Neural cell (in vitro differentiated cells): ENCODE measurements at regions not wholly inside any gene's neighbourhood (a gene's known extent, or its start where the extent isn't known, plus 50 kb on each side); places are given as distances from the start of the nearest gene placed in this dataset.

Source experiments
- H2AFZ ChIP-seq: fragments of 200-600, 300-800 bp; sonication (generic), shearing (Covaris generic); 2 replicates; pipeline ENCODE4 v1.6.0; 2014; ENCODE audit warnings: low read depth, mild to moderate bottlenecking, antibody characterized with exemption, low read length, moderate library complexity
- H3F3A ChIP-seq: fragments of 200-600 bp; shearing (Covaris generic); 2 replicates; pipeline ENCODE4 v1.6.1; 2016; ENCODE audit warnings: mild to moderate bottlenecking, moderate library complexity, mixed read lengths, antibody characterized with exemption, low read length; ENCODE audit not compliant: insufficient read depth, poor library complexity, severe bottlenecking
- H3K27ac ChIP-seq: fragments of 200-600, 300-800 bp; sonication (generic), shearing (Covaris generic); 2 replicates; pipeline ENCODE4 v1.5.1; 2014; ENCODE audit warnings: mild to moderate bottlenecking, low read length, moderate library complexity
- H3K27me3 ChIP-seq: fragments of 300-800, 200-600 bp; sonication (generic), shearing (Covaris generic); 2 replicates; pipeline ENCODE4 v1.6.0; 2014; ENCODE audit warnings: mild to moderate bottlenecking, low read depth, low read length, moderate library complexity; ENCODE audit not compliant: insufficient read depth
- H3K36me3 ChIP-seq: fragments of 300-800, 200-600 bp; sonication (generic), shearing (Covaris generic); 2 replicates; pipeline ENCODE4 v1.5.1; 2014; ENCODE audit warnings: mild to moderate bottlenecking, antibody characterized with exemption, low read length, moderate library complexity; ENCODE audit not compliant: insufficient read depth
- H3K4me2 ChIP-seq: fragments of 300-800, 200-600 bp; sonication (generic), shearing (Covaris generic); 2 replicates; pipeline ENCODE4 v1.6.0; 2014; ENCODE audit warnings: mild to moderate bottlenecking, low read length
- H3K4me3 ChIP-seq: fragments of 300-800, 200-600 bp; sonication (generic), shearing (Covaris generic); 2 replicates; pipeline ENCODE4 v1.5.1; 2014; ENCODE audit warnings: mild to moderate bottlenecking, low read length, moderate library complexity
- H3K79me2 ChIP-seq: fragments of 200-600 bp; shearing (Covaris generic); replicated peaks from 2 replicates; pipeline ENCODE4 v1.6.0; 2014; ENCODE audit warnings: mild to moderate bottlenecking, low read length, moderate library complexity; ENCODE audit not compliant: insufficient read depth
- H3K9ac ChIP-seq: fragments of 300-800, 200-600 bp; sonication (generic), shearing (Covaris generic); 2 replicates; pipeline ENCODE4 v1.6.1; 2016; ENCODE audit warnings: mild to moderate bottlenecking, low read length, mixed read lengths
- H3K9me2 ChIP-seq: fragments of 200-600 bp; shearing (Covaris generic); 2 replicates; pipeline ENCODE4 v1.6.1; 2016; ENCODE audit warnings: mild to moderate bottlenecking, low read length, mixed read lengths; ENCODE audit not compliant: insufficient read depth
- H3K9me3 ChIP-seq: fragments of 200-600, 300-800 bp; sonication (generic), shearing (Covaris generic); 2 replicates; pipeline ENCODE4 v1.6.1; 2016; ENCODE audit warnings: mild to moderate bottlenecking, mixed run types, low read length, moderate library complexity, mixed read lengths
- H4K20me1 ChIP-seq: fragments of 200-600 bp; shearing (Covaris generic); 2 replicates; pipeline ENCODE4 v1.6.1; 2016; ENCODE audit warnings: mild to moderate bottlenecking, mixed run types; ENCODE audit not compliant: insufficient read depth
- EP300 ChIP-seq: fragments of 450-650 bp; conservative IDR thresholded peaks from 2 replicates; pipeline ENCODE4 v1.6.1; 2014; ENCODE audit warnings: antibody characterized with exemption, mild to moderate bottlenecking, moderate library complexity; ENCODE audit not compliant: poor library complexity, severe bottlenecking
- EZH2 ChIP-seq: fragments of 200-600, 300-800 bp; shearing (Covaris generic), sonication (generic); IDR thresholded peaks from 2 replicates; pipeline ENCODE4 v1.6.1; 2014; ENCODE audit warnings: antibody characterized with exemption, low read length, borderline replicate concordance, mild to moderate bottlenecking; ENCODE audit not compliant: insufficient read depth, poor library complexity, severe bottlenecking
- MXI1 ChIP-seq: fragments of 450-650 bp; conservative IDR thresholded peaks from 2 replicates; pipeline ENCODE4 v1.6.1; 2014; ENCODE audit warnings: antibody characterized with exemption, mild to moderate bottlenecking; ENCODE audit not compliant: poor library complexity, severe bottlenecking
- POLR2AphosphoS5 ChIP-seq: IDR thresholded peaks from 2 replicates; pipeline ENCODE4 v1.6.1; 2012
- RAD21 ChIP-seq: fragments of 450-650 bp; conservative IDR thresholded peaks from 2 replicates; pipeline ENCODE4 v1.6.1; 2014; ENCODE audit warnings: antibody characterized with exemption, mild to moderate bottlenecking, moderate library complexity
- SMC3 ChIP-seq: fragments of 450-650 bp; conservative IDR thresholded peaks from 2 replicates; pipeline ENCODE4 v1.6.1; 2014; ENCODE audit warnings: antibody characterized with exemption, mild to moderate bottlenecking, moderate library complexity; ENCODE audit not compliant: poor library complexity
- TAF1 ChIP-seq: IDR thresholded peaks from 2 replicates; pipeline ENCODE4 v1.6.1; 2012; ENCODE audit warnings: low read depth
- TF ChIP-seq, protein P1 (sequence below): IDR thresholded peaks from 2 replicates; pipeline ENCODE4 v1.6.1; 2012; ENCODE audit warnings: borderline replicate concordance
- TF ChIP-seq, protein P2 (sequence below): fragments of 450-650 bp; IDR thresholded peaks from 2 replicates; pipeline ENCODE4 v1.5.1; 2014; ENCODE audit warnings: antibody characterized with exemption, mild to moderate bottlenecking, moderate library complexity; ENCODE audit not compliant: poor library complexity, severe bottlenecking

DNA sequence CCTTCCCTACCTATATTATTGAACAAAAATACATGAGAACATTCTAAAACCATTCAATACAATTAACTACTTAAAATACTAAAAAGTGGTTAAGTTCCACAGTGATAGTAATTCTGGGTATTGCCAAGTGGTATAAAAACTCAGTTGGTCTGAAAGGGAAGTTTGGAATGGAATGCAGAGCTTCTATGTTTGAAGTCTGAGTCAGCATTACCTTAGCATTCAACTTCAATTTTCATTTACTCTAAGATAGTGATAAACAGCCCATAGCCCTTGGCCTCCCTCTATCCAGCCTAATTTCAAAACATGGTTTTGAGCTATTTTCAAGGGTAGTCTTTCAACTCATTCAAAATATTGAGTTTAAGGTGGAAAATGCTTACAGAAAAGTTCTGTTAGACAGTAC lies 140.4 kb upstream of the ASCC3 start:
- H2AFZ ChIP-seq = no peak overlapping the region
- TF ChIP-seq POLR2AphosphoS5 (no peak), TAF1 (no peak), EZH2 (no peak), SMC3 (no peak), EP300 (no peak), RAD21 (no peak), MXI1 (no peak)
- TF ChIP-seq, protein P1, sequence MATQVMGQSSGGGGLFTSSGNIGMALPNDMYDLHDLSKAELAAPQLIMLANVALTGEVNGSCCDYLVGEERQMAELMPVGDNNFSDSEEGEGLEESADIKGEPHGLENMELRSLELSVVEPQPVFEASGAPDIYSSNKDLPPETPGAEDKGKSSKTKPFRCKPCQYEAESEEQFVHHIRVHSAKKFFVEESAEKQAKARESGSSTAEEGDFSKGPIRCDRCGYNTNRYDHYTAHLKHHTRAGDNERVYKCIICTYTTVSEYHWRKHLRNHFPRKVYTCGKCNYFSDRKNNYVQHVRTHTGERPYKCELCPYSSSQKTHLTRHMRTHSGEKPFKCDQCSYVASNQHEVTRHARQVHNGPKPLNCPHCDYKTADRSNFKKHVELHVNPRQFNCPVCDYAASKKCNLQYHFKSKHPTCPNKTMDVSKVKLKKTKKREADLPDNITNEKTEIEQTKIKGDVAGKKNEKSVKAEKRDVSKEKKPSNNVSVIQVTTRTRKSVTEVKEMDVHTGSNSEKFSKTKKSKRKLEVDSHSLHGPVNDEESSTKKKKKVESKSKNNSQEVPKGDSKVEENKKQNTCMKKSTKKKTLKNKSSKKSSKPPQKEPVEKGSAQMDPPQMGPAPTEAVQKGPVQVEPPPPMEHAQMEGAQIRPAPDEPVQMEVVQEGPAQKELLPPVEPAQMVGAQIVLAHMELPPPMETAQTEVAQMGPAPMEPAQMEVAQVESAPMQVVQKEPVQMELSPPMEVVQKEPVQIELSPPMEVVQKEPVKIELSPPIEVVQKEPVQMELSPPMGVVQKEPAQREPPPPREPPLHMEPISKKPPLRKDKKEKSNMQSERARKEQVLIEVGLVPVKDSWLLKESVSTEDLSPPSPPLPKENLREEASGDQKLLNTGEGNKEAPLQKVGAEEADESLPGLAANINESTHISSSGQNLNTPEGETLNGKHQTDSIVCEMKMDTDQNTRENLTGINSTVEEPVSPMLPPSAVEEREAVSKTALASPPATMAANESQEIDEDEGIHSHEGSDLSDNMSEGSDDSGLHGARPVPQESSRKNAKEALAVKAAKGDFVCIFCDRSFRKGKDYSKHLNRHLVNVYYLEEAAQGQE = no peak
- TF ChIP-seq, protein P2, sequence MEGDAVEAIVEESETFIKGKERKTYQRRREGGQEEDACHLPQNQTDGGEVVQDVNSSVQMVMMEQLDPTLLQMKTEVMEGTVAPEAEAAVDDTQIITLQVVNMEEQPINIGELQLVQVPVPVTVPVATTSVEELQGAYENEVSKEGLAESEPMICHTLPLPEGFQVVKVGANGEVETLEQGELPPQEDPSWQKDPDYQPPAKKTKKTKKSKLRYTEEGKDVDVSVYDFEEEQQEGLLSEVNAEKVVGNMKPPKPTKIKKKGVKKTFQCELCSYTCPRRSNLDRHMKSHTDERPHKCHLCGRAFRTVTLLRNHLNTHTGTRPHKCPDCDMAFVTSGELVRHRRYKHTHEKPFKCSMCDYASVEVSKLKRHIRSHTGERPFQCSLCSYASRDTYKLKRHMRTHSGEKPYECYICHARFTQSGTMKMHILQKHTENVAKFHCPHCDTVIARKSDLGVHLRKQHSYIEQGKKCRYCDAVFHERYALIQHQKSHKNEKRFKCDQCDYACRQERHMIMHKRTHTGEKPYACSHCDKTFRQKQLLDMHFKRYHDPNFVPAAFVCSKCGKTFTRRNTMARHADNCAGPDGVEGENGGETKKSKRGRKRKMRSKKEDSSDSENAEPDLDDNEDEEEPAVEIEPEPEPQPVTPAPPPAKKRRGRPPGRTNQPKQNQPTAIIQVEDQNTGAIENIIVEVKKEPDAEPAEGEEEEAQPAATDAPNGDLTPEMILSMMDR = no peak

DNA sequence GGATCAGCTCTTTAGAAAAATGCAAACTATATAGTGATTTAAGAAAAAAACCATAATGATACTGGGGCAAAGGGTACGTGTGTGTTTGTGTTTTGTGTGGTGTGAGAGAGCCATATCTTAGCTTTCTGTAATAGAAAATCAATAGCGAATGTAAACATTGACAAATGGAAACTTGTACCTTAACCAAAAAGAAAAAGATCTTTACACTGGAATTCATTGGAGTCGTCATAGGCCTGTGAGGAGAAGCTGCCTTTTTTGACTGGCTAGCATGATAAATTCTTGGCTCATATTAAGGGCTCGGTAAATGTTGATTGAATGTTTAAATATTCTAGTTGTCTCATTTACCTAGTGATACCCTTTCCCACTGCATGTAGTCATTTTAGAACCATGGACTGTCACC lies 161.8 kb upstream of the ASCC3 start:
- no peak overlapping the region for H3K9ac ChIP-seq
- H3K79me2 ChIP-seq = no peaks in the 10 kb centered on the region
- H3K9me3 ChIP-seq = no peaks in the 10 kb centered on the region
- H2AFZ ChIP-seq = no peak overlapping the region
- H3K27ac ChIP-seq = no peak overlapping the region
- H3K36me3 ChIP-seq = no peaks in the 10 kb centered on the region
- H3K27me3 ChIP-seq = no peaks in the 10 kb centered on the region
- no peak for TF ChIP-seq SMC3
- no peak for TF ChIP-seq MXI1
- no peak for TF ChIP-seq EP300
- no peak for TF ChIP-seq RAD21
- no peak for TF ChIP-seq TAF1
- no peak for TF ChIP-seq POLR2AphosphoS5
- TF ChIP-seq EZH2 = no peak
- TF ChIP-seq, protein P2 = no peak
- TF ChIP-seq, protein P1 = no peak
- H3K4me3 ChIP-seq = no peak overlapping the region
- H3F3A ChIP-seq = no peaks in the 10 kb centered on the region
- no peak overlapping the region for H3K4me2 ChIP-seq
- no peaks in the 10 kb centered on the region for H4K20me1 ChIP-seq
- no peaks in the 10 kb centered on the region for H3K9me2 ChIP-seq

More for the DNA sequence above, 140.4 kb upstream of the ASCC3 start:
- no peak overlapping the region for H3K9ac ChIP-seq
- H3K9me2 ChIP-seq = no peaks in the 10 kb centered on the region
- no peak overlapping the region for H3K4me3 ChIP-seq
- no peaks in the 10 kb centered on the region for H3K9me3 ChIP-seq
- no peaks in the 10 kb centered on the region for H3K36me3 ChIP-seq
- no peak overlapping the region for H3K27ac ChIP-seq
- H4K20me1 ChIP-seq = no peaks in the 10 kb centered on the region
- H3F3A ChIP-seq = no peaks in the 10 kb centered on the region
- no peaks in the 10 kb centered on the region for H3K79me2 ChIP-seq
- no peak overlapping the region for H3K4me2 ChIP-seq
- H3K27me3 ChIP-seq = no peaks in the 10 kb centered on the region
